Mammary epithelial cell (primary cell): ENCODE measurements at regions not wholly inside any gene's neighbourhood (a gene's known extent, or its start where the extent isn't known, plus 50 kb on each side); places are given as distances from the start of the nearest gene placed in this dataset.

Source experiments
- EZH2 ChIP-seq: IDR thresholded peaks from 2 replicates; pipeline ENCODE4 v1.6.1; 2012; ENCODE audit warnings: low read length, inconsistent platforms, borderline replicate concordance
- TF ChIP-seq, protein P1 (sequence below), 2 donors: IDR thresholded peaks in 1 of 2; conservative IDR thresholded peaks in 1 of 2; 2 replicates each; pipeline ENCODE4 v1.5.1; 2011 to 2012; ENCODE audit warnings: inconsistent platforms in 2 of 2, low read length in 2 of 2, mild to moderate bottlenecking in 2 of 2, control low read depth in 1 of 2, low read depth in 1 of 2; ENCODE audit not compliant: insufficient read depth in 1 of 2; ENCODE audit errors: extremely low read depth in 1 of 2

DNA sequence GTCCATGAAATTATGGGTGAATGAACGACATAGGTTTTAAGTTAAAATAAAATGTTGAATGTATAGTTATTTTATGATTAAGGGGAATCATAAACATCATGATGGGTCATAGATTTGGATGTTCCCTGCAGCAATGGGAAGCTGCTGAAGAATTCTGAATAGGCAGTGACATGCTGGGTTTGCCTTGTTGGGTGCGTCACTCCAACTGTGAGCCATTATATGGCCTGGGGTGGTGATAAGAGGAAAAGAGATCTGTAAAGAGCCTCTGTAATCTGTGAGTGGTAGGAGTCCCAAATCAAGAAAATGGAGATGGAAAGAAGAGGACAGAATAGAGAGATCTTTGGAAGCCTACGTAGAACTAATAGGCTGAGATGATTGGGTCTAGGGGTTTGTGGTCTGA is 58.1 kb upstream of the GPR26 start:
- TF ChIP-seq EZH2: no peak
- TF ChIP-seq, protein P1, sequence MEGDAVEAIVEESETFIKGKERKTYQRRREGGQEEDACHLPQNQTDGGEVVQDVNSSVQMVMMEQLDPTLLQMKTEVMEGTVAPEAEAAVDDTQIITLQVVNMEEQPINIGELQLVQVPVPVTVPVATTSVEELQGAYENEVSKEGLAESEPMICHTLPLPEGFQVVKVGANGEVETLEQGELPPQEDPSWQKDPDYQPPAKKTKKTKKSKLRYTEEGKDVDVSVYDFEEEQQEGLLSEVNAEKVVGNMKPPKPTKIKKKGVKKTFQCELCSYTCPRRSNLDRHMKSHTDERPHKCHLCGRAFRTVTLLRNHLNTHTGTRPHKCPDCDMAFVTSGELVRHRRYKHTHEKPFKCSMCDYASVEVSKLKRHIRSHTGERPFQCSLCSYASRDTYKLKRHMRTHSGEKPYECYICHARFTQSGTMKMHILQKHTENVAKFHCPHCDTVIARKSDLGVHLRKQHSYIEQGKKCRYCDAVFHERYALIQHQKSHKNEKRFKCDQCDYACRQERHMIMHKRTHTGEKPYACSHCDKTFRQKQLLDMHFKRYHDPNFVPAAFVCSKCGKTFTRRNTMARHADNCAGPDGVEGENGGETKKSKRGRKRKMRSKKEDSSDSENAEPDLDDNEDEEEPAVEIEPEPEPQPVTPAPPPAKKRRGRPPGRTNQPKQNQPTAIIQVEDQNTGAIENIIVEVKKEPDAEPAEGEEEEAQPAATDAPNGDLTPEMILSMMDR (conservative IDR thresholded peaks at IDR 0.05 in 1 of 2, IDR thresholded peaks at IDR 0.05 in 1 of 2; ENCODE audit: extremely low read depth in 1 of 2, insufficient read depth in 1 of 2, low read depth in 1 of 2, low read length in 2 of 2): no peak
